ENCODE measurements at regions not wholly inside any gene's neighbourhood (a gene's known extent, or its start where the extent isn't known, plus 50 kb on each side); places are given as distances from the start of the nearest gene placed in this dataset.

DNA sequence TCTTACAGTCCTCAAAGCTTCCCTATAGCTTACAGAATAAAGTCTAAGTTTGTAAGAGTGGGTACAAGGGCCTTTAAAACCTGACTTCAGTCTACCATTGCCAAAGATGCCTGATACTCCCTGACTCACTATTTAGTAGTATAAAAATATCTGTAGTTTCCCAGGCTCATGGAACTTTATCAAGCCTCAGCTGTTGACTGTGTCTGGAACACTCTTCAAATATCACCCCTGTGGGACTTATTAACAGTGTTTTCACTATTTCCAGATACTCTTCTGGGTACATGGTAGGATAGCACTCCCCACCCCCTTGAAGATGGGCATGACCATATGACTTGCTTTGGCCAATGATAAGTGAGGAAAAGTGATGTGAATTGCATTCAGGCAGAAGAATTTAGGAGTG, 105.3 kb upstream of the TENT5A start:
- no peak overlapping the region for H3K27ac Mint-ChIP-seq
- no peaks in the 10 kb centered on the region for H4K20me1 ChIP-seq (ENCODE audit: low read depth)
- H3K4me2 ChIP-seq = no peak overlapping the region
- no peaks in the 10 kb centered on the region for H3F3A ChIP-seq (ENCODE audit: low read depth)
- H3K27ac ChIP-seq = no peak overlapping the region
- no peaks in the 10 kb centered on the region for H3K36me3 Mint-ChIP-seq
- no peaks in the 10 kb centered on the region for H3K9me3 ChIP-seq (ENCODE audit: low read depth)
- no peak overlapping the region for H3K9ac ChIP-seq
- no peaks in the 10 kb centered on the region for H3K27me3 ChIP-seq
- no peaks in the 10 kb centered on the region for H3K9me3 Mint-ChIP-seq
- no peak for TF ChIP-seq EZH2 (IDR thresholded peaks at IDR 0.05)
- no peak for TF ChIP-seq CTCF (IDR thresholded peaks at IDR 0.05)
- TF ChIP-seq EZH2phosphoT487 (IDR thresholded peaks at IDR 0.05) = no peak
- no peak overlapping the region for H3K4me3 ChIP-seq
- H3K4me3 Mint-ChIP-seq = no peak overlapping the region
- no peak for DNase-seq (ENCODE audit: low spot score)
- H3K4me1 Mint-ChIP-seq = no peaks in the 10 kb centered on the region
- H2AFZ ChIP-seq (replicated peaks) = no peak overlapping the region
- peaks cover 2% of the 10 kb centered on the region for H3K27me3 Mint-ChIP-seq (ENCODE audit: insufficient read depth, low read depth)
- no peaks in the 10 kb centered on the region for H3K79me2 ChIP-seq (ENCODE audit: low read depth)
- H3K36me3 ChIP-seq = no peaks in the 10 kb centered on the region
- peaks cover 3% of the 10 kb centered on the region for H3K4me1 ChIP-seq

DNA sequence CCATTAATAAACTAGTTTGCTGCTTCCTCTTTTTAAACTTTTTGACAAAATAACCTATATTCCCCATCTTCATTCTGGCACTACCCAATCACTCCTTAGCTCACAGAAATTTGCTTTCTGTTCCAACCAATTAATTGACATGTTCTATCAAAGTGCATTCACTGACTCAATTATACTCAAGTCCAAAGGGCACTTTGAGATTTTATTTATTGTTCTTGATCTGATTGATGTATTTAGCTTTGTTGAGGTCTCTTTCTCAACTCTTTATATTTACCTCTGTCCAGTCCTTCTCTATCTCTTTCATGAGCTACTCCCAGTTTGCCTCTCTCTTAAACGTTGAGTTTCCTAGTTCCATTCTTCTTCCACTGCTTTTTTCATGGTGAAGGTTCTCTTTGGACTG, 104.4 kb upstream of the TENT5A start:
- peaks cover 2% of the 10 kb centered on the region for H3K27me3 Mint-ChIP-seq (ENCODE audit: insufficient read depth, low read depth)
- Histone ChIP-seq H3K9me3 (ENCODE audit: low read depth) (no peaks in the 10 kb centered on the region), H4K20me1 (ENCODE audit: low read depth) (no peaks in the 10 kb centered on the region), H3K36me3 (no peaks in the 10 kb centered on the region), H3K9ac (no peak overlapping the region), H3K4me1 (no peaks in the 10 kb centered on the region), H3K79me2 (ENCODE audit: low read depth) (no peaks in the 10 kb centered on the region), H2AFZ (replicated peaks) (no peak overlapping the region), H3F3A (ENCODE audit: low read depth) (no peaks in the 10 kb centered on the region), H3K4me2 (no peak overlapping the region), H3K4me3 (no peak overlapping the region), H3K27ac (no peak overlapping the region), H3K27me3 (no peaks in the 10 kb centered on the region)
- H3K4me3 Mint-ChIP-seq = no peak overlapping the region
- DNase-seq (ENCODE audit: low spot score) = no peak
- H3K4me1 Mint-ChIP-seq = no peaks in the 10 kb centered on the region
- H3K27ac Mint-ChIP-seq = no peak overlapping the region
- H3K36me3 Mint-ChIP-seq = no peaks in the 10 kb centered on the region
- no peak for TF ChIP-seq EZH2phosphoT487 (IDR thresholded peaks at IDR 0.05)
- TF ChIP-seq CTCF (IDR thresholded peaks at IDR 0.05) = no peak
- no peak for TF ChIP-seq EZH2 (IDR thresholded peaks at IDR 0.05)
- H3K9me3 Mint-ChIP-seq = no peaks in the 10 kb centered on the region

DNA sequence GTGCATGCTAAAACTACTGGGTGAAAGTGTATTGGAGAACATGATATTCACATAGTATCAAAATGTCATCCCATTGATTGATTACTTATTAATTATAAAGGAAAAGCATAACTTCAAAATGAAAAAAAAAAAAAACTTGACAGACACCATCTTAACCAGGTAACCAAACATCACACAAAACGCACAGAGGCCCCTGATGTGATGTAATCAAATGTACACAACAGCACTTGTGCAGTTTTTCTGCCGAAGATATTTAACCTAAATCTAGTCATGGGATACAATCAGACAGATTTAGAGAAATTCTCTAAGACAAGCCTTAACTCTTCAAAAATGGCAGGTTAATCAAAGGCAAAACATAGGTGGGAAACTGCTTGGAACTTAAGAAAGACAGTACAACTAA, 102.0 kb upstream of the TENT5A start:
- H3K9me3 Mint-ChIP-seq = no peaks in the 10 kb centered on the region

More for the DNA sequence above, 102.0 kb upstream of the TENT5A start:
- Histone ChIP-seq H3K27ac (no peak overlapping the region), H3K4me3 (no peak overlapping the region), H3K36me3 (no peaks in the 10 kb centered on the region), H3K79me2 (ENCODE audit: low read depth) (no peaks in the 10 kb centered on the region), H3F3A (ENCODE audit: low read depth) (no peaks in the 10 kb centered on the region), H2AFZ (replicated peaks) (no peak overlapping the region), H4K20me1 (ENCODE audit: low read depth) (no peaks in the 10 kb centered on the region), H3K9me3 (ENCODE audit: low read depth) (no peaks in the 10 kb centered on the region), H3K9ac (no peak overlapping the region), H3K27me3 (no peaks in the 10 kb centered on the region), H3K4me1 (no peaks in the 10 kb centered on the region), H3K4me2 (no peak overlapping the region)
- Mint-ChIP-seq H3K27ac (no peak overlapping the region), H3K4me3 (no peak overlapping the region), H3K36me3 (no peaks in the 10 kb centered on the region), H3K4me1 (no peaks in the 10 kb centered on the region), H3K27me3 (ENCODE audit: insufficient read depth, low read depth) (no peaks in the 10 kb centered on the region)
- TF ChIP-seq EZH2 (IDR thresholded peaks at IDR 0.05) (no peak), EZH2phosphoT487 (IDR thresholded peaks at IDR 0.05) (no peak), CTCF (IDR thresholded peaks at IDR 0.05) (no peak)
- no peak for DNase-seq (ENCODE audit: low spot score)

All from neural progenitor cell (in vitro differentiated cells).